Cerebellar cortex (tissue), 1 donor: ENCODE measurements at regions not wholly inside any gene's neighbourhood (a gene's known extent, or its start where the extent isn't known, plus 50 kb on each side); places are given as distances from the start of the nearest gene placed in this dataset.

Experiments
- DNase-seq: peaks from one replicate; pipeline ENCODE4 v3.0.0-alpha.2; 2015; ENCODE audit warnings: low spot score

DNA sequence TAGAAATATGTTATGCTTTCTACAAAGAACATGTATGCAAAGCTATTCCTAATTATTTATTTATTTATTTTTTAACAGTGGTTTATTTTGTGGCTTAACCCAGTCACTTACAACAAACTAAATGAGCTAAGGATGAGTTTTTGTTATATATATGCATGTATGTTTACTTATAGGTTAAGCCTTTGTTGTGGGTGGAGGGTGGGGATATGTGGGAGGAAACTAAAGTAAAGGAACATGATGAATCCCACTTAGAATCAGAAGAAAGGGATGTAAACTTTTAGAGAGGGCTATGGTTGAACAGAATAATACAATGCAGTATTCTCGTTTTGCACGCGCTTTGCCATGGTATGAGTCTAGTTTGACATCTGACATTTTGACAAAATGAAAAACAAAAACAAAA is 321.0 kb upstream of the RUNX1 start:
- no peak for DNase-seq

DNA sequence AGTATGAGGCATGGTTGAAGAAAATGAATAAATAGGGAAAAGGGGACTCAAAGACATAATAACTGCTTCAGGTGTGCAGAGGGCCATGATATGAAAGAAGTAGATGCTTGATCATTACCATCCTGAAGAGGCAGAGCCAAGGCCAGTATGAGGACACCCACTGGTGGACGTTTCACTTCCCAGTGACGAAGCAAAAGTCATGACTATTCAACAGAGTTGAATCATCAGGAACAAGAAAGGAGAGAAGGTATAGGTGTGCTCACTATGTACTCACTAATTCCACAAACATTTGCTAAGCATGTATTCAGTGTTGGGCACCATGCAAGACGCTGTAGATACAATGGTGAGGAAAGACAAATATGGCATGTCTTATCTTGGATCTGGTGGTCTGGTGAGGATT is 319.2 kb upstream of the RUNX1 start:
- DNase-seq = no peak

DNA sequence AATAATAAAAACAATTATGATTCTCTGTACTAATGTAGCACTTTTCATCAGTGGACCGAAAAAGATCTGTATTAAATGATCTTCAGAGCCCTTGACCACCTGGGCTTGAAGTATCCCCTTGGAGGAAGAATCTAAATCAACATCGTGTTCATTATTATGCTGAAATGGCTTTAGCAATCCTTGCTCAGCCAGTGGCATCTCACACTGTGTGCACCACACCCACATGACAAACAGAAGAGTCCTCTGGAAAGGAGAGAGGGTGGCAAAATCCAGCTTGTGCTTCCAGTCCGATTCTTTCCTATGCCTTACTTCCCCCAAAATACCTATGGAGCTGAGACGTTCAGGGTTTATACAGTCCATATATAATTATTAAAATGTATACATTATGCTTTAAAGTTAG is 318.5 kb upstream of the RUNX1 start:
- DNase-seq = no peak

DNA sequence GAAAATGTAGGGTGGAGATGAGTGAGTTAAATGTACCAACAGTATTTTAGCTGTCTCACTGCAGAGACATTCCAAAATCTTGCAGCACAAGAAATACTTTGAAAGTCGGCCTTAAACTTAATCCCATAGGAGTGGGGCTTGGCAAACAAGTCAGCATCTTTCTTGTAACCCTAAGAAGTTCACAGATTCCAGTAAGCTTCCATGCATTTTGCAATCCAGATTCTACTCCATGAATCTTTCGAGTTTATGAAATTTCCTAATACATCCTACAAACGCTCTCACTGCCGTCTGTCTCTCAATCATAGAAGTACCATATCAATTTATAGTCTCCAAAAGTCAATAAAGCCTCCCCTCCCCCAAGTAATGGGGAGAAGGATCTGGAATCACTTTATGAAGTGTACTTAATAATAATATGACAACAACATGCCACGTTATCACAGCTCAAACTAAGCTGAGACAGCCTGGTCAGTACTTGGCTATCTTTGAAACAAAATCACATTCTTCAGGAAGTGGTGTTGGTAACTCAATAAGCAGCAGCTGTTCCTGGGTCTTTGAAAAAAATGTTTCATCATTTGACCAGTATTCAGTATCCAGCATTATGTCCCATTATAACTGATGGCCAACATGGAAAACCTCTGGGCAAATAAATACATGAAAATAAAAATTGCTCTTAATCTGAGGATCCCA is 317.4 kb upstream of the RUNX1 start:
- no peak for DNase-seq

DNA sequence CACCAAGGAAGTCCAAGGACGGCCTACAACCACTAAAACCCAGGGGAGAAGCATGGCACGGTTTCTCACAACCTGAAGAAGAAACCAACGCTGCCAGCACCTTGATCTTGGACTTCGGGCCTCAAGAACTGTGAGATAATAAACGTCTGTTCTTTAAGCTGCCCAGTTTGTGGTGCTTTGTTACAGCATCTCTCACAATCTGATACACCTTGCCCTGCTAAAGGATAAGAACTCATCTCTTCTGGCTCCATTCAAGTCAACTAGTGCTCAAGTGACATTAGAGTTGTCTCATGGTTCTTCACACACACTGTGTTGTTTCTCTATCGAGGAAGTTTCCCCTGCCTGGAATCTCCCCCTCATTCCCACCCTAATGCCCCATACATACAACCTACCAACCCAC is 314.4 kb upstream of the RUNX1 start:
- no peak for DNase-seq

DNA sequence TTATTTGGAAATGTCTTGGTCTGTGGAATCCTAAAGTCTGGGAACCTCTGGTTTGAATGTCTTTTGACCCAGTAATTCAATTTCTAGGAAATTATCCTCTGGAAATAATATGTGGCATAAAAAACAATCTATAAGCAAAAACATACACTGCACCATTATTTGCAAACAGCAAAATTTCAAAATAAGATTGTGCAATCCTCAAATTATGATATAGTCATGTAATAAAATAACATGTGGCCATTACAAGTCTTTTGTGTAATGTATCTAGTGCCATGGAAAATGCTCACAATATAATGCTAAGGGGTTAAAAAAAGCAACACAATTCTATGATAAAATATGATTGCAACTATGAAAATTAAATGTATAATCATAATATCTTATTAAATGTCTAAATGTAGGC is 312.9 kb upstream of the RUNX1 start:
- no peak for DNase-seq

DNA sequence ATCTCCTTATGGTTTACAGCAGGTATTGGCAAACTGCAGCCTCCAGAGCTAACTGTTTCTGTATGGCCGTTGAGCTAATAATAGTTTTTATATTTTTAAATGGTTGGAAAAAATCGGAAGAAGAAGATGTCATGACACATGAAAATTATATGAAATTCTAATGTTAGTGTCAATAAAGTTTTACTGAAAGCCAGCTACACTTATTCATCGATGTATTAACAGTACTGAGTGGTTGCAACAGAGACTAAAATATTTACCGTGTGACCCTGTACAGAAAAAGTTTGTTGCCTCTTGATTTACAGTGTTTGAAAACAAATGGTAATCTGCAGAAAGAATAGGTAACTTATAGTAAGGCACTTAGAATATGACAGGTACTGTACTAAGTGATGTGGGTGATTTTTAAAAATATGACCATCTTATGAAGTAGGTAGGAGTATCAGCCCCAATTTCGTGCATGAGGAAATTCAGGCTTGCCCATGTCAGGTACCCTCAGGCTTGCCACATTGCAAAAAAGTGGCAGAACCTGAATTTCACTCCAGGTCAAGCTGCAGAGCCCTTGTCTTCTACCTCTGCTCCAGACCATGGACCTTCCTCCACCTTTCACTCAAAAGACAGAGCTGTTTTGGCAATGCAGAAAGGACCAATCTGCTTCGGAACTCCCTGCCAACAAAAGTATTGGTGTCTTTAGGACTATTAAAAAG is 311.9 kb upstream of the RUNX1 start:
- no peak for DNase-seq

DNA sequence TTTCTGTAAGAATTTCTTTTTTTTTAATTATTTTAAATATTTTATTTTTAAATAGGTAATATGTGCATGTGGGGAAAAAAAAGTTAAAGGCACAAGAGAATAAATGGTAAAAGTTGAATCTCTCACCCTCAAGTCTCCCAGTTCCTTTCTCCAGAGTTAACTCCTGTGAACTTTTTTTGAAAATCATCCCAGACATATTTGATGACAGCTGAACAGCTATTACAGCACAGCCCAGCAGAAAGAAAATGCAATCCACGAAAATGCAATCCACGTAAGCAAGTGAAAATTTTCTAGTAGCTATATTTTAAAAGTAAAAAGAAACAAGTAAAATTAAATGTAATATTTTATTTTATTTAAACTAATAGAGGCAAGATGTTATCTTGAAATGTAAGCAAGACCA is 310.0 kb upstream of the RUNX1 start:
- DNase-seq = no peak

DNA sequence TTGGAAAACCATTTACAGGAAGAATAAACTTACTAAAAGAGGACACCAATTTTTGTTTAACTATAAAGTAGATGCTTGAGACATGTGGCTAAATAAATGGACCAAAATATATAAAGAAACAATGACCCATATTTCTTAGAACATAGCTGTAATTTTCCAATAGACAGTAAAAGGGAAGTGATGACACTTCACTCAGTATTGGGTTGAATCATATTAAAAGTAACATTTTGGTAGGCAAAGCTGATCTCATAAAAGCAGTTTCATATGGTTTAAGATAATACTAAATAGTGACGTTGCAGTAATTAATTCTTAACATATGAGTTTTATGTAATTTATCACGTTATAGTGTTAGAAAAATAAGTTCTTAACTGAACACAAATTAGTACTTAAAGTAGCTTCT is 308.9 kb upstream of the RUNX1 start:
- DNase-seq = no peak

DNA sequence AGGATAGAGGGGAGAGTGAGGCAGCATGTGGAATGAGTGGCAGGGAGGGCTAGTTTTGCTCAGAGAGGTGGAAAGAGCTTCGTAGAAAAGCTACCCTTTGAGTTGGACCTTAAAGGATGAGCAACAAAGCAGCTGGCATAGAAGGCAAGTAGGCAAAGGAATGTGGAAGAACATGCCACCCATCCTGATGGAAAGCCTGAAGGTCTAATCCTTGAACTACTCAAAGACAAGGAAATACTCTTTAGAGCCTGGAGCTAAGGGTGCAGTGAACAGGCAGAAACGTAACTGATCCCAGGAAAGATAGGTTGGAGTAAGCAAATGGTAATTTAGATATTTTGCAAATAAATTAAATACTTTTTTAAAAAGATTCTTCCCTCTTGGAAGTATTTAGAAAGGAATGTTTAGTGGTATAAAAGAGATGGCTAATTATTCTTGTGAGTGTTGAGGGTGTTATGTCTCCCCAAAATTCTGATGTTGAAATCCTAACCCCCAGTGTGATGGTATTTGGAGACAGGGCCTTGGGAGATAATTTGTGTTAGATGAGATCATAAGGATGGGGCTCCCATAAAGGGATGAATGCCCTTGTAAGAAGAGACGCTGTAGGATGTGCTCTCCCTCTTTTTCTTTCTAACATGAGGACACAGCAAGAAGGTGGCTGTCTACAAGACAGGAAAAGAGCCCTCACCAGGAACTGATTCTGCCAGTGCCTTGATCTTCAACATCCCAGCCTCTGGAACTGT is 308.1 kb upstream of the RUNX1 start:
- DNase-seq = no peak

DNA sequence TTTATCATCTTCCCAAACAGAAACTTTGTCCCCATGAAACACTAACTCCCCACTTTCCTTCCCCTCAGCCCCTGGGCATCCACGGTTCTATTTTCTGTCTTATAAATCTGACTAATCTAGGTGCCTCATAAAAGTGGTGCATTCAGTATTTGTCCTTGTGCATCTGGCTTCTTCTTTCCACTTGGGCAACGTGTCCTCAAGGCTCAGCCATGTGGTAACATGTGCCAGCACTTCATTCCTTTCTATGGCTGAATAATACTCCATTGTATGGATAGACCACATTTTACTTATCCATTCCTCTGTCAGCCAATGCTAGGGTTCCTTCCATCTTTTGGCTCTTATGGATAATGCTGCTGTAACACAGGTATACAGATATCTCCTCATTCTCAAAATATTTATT is 305.0 kb upstream of the RUNX1 start:
- DNase-seq = no peak

DNA sequence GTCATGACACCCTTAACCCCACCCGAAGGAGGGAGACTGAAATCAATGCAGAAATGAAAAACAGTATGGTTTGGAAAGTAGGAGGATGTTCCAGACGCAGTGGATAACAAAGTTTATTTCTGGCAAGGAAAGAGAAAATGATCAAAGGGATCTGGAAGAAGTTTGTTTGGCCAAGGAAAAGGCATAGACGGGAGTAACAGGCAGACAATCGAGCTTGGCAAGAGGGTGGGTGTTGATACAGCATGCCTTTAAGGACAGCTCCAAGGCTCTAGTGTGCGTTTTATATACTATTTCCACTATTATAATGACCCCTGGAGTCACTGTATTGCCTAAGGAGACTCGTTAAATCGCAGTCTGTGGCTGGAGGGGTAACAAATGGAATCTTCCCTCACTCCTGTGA is 303.7 kb upstream of the RUNX1 start:
- DNase-seq = no peak

DNA sequence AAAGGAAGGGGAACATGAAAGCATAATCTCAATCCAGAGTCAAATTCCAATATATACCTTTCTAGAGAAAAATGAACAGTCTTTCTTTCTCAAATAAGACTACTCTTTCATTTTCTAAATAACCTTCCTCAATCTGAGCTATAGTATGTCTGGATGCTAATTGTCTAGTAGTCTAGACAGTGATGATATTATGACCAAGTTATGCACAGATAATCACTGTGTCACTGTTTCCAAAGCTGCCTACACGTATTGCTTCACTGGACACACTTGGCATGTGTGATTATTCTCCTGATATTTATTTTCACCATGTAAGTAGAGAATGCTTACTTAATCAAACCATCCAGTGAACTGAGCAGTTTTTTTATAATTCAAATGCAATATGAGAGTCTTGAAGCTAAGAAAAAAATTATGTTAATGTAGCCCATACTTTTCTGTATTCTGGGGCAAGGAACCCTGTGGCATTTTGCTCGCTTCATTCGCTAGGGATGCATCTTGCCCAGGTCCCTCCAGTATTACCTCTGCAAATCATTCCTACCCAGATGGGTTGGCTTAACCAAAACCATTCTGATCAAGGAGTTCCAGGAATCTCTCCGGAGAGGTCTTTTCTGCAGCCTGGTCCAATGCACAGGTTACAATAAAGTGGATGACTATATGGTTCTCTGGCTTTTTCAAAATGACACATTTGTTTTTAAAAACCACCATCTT is 303.1 kb upstream of the RUNX1 start:
- no peak for DNase-seq

DNA sequence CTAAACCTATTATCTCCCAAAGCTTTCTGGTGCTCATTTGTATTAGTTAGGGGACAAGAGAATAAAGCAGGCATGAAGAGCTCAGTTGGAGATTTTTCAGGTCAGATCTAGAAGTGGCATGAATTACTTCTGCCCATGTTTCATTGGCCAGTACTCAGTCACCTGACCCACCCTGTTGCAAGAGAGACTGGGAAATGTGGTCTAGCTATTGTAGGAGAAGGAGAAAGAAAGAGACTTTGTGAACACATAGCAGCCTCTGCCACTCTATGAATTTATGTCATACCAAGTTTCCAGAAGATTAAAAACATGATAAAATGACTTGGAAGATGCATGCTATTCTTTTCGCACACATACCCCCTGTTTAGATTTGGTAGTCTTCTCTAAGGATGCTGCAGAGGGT is 302.3 kb upstream of the RUNX1 start:
- no peak for DNase-seq

DNA sequence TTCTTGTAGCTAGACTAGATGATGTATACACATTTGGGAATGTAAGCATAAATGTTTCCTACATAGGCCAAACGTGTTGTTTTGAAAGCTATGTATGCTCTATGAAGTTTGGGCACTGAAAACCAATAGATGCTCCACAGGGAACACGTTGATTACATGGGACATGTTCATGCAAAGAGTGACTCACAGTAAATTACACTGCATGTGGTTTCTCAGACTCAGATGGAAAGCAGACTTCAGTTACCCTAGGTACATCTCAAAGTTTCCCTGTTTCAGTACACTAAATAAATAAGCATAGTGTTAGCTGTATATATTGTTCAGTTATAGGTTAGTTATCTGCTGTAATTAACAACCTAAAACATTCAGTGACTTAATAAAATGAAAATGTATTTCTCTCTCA is 301.9 kb upstream of the RUNX1 start:
- no peak for DNase-seq

DNA sequence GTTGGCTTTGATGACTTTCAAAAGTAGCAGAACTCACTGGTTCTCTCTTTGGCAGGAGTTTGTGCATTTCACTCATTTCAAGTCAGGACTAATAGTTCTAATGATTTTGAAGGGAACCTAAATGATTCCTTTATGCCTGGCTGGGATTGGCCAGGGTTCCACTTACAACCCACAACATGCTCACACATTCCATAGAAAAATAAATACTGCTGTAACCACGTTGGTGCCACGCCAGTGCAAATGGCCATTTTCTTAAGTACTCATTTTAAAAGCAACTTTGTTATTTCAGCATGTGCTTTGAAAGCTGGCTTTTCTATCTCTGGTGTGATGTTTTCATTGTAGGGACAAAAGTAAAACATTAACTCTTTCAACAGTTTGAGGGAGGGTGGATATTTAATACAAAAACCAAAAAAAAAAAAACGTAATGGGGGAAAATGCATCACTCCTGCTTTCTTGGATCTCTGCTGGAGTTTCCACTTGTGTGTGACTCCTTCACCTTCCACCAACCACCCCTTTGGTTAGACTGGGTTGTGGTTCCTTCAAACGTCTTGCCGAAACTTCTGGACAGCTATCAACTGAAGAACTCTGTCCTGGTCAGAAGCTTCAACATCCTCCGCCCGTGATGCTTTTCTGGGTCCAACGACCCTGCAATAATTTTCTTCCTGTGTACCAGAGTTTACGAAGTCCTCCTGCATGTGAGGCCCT is 300.4 kb upstream of the RUNX1 start:
- DNase-seq = no peak

DNA sequence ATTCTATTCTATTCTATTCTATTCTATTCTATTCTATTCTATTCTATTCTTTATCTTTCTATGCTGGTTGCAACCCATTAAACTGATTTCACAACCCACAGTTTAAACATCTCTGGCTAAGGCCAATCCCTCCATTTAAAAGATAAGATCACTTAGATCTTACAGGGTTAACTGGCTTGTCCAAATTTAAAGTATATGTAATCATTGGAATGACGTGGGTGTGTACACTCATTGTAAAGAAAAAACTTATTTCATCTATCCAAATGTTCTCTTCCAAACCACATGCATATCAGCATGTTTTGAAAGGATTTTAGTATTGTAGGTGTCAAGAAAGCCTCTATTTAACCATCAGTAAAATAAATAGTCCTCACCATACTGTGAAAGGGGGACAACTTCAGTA is 299.6 kb upstream of the RUNX1 start:
- DNase-seq = no peak

DNA sequence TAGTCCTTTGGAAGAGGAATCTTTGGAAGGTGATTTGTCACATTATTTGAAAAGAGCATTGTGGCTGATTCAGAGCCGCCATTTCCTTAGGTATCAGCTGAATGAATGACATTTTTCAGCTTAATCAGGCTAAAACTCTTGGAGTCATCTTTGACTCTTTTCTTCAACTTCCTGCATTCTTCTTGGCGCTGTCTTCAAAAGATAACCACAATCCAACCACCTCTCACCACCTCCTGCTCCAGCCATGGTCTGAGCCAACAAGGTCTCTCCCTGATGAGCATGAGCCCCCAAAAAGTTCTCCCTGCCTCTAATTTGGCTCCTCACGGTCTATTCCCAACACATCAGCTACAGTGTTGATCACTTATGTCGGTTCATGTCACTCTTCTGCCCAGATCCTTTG is 297.6 kb upstream of the RUNX1 start:
- no peak for DNase-seq

DNA sequence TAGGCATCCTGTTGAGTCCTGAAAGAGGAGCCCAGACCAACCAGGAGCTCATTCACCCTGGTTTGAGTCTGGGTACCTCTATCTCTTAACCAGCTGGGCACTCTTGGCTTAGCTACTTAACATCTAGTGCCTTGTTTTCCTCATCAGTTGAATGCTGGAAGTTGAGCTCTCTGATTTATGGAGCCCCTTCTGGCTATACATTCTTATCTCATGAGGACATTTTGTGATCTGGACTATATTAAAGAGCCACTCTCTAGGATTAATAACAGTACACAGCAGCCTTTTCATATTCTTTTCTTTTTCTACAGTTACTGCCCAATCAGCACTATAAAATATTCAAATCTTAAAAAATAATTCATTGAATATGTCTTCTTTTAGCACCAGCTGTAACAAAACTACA is 296.9 kb upstream of the RUNX1 start:
- no peak for DNase-seq

DNA sequence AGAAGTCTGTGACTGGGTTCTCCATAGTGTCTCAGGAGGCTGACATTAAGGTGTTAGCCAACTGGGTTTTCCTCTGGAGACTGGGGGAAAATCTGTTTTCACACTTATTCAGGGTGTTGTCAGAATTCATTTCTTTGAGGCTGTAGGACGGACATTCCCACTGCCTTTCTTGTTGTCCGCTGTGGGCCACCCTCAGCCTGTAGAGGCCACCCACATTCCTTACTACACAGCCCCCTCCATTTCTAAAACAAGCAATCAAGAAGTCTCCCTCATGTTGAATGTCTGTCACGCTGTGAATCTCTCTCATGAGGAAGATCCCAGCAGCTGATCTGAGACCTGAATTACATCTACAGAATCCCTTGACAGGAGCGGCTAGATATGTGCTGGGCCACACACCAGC is 295.5 kb upstream of the RUNX1 start:
- DNase-seq = no peak

DNA sequence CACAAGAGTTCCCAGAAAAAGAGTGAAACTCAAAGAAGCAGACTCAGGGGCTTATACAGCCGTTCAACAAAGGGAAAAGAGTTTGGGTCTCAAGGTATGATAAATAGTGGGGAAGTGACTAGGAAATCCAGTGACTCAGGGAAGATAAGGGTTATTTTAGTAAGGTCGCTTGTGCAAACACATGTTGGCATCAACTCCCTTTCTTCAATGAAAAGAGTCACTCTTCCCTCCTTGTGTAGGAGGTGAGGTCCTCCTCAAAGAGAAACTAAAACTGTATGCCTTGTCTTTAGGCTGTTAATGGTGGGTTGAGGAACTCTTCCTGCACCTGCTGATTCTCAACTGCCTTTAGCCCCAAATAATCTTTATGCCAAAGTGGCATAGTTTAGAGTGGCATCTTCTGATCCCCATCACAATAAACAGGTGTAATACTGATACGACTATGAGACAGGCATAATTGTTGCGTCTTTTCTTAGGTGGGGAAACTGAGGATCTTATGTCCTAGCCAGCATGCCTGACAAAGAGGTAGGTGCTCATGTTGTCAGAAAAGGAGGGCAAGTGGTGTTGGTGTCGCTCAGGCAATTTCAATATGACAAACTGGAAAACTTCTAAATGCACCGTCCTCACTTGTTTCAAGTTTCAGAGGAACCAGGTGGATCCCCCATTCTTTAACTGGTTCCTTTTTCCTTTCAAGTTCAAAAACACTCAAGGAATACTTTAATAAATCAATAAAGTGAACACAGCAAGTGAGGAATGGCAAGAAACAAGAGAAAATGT is 294.1 kb upstream of the RUNX1 start:
- DNase-seq = no peak
